Fibroblast of pulmonary artery (primary cell): ENCODE measurements at regions not wholly inside any gene's neighbourhood (a gene's known extent, or its start where the extent isn't known, plus 50 kb on each side); places are given as distances from the start of the nearest gene placed in this dataset.

Experiments
- DNase-seq: peaks from one replicate; pipeline ENCODE4 v3.0.0-alpha.2; 2010; ENCODE audit warnings: low read depth
- H3K4me3 ChIP-seq: replicated peaks from 2 replicates; pipeline ENCODE4 v1.5.1; 2011; ENCODE audit warnings: low read depth, mild to moderate bottlenecking, control low read depth, low read length, moderate library complexity
- CTCF ChIP-seq: IDR thresholded peaks from 2 replicates; pipeline ENCODE4 v1.5.1; 2011; ENCODE audit warnings: mild to moderate bottlenecking, control low read depth, low read length, inconsistent platforms; ENCODE audit errors: missing control alignments

GRCh38 chr22:48653929-48654328, 1173.7 kb downstream of the BRD1 start:
- no peak for TF ChIP-seq CTCF
- H3K4me3 ChIP-seq = no peak overlapping the region
- DNase-seq = no peak

DNA sequence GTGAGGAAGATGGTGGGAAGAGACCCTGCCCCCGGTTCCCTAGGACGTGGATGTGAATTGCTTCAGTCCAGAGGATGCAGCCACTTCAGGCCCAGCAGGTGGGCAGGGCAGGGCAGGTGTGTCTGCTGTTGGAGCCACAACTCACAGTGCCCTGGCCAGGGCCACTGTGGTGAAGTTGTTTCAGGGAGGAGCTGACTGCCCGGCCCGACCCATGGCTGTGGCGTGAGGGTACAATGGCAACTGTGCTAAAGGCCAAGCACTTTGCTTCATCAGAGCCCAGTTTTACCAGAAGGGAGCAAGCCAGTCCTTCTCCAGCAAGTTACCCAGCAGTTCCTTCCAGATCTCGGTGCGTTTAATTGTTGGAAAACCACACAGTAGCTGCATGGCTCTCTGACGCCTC, 1174.4 kb downstream of the BRD1 start:
- H3K4me3 ChIP-seq = no peak overlapping the region
- DNase-seq = no peak
- TF ChIP-seq CTCF = no peak

DNA sequence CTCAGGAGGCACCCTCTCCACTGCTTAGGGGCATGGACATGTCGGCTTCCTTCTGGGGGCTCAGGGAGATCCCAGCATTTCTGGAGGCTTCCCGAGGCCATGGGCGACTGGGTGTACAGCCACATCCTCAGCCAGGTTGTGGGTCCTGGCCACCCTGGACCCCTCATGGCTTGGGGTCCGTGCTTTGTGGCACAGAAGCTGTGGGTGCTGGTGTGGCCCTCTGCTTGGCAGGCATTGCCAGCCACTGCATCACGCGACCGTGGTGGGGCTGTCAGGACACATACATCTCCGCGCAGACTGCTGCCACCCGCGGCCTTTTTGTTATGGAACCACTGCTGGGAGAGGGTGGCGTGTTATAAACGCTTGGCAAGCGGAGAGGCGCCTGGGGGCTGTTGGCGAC, 1174.9 kb downstream of the BRD1 start:
- DNase-seq = no peak
- H3K4me3 ChIP-seq = no peak overlapping the region
- no peak for TF ChIP-seq CTCF

DNA sequence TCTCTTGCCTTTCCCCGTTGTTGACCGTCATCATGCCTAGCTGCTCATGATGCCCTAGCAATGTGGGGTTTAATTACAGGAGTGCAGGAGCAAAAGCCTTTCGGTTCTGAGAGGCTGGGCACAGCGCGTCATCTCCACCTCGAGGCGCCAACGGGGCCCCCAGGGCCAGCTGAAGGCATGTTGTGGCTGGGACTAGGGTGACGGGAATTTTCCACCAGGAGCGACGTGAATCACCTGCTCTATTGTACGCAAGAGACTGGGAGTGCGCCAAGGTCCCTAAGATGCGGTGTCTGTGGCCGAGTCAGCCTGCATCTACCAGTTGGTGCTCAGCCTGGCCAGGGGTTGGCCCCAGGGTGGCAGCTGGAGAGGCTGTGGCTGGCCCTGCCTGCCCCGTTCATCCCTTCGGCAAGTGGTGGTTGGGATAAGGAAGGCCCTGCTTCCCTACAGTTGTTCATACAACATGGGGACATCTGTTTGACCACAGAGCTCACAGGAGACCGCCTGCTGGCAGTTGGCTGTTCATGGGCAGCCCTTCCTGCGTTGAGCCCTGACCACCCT, 1175.6 kb downstream of the BRD1 start:
- no peak for TF ChIP-seq CTCF
- no peak overlapping the region for H3K4me3 ChIP-seq
- DNase-seq = no peak

GRCh38 chr22:48651036-48651890, 1176.4 kb downstream of the BRD1 start:
- no peak for TF ChIP-seq CTCF
- DNase-seq = no peak
- H3K4me3 ChIP-seq = no peak overlapping the region

DNA sequence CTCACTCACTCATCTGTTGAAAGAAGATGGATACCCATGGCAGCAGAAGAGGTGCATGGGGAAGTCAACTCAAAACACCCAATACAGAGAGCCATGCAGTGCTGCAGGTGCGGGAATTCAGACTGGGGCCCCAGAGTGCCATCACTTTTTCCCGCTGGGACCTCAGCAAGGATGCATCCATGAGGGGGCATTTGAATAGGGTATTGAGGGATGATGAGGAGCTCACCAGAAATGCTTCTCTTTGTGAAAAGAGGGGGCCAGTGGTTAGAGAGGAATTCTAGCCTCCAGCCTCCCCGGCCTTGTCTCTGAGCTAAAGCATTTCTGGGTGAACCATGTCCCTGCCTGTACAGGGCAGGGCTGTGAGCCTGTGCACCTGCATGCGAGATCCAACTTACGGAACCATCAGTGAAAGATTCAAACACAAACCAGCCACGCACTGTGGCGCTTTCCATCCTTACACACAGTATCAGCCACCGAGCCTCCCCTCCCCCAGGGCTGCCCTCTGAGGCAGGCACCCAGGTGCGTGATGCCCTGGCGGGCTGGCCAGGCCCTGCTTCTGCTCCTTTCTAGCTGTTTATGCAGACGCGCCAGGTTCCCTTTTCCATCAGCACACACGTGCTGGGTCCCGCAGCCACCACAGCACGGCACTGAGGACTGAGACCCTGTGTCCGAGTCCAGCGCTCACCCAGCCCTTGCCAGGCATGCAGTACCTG, 1177.2 kb downstream of the BRD1 start:
- H3K4me3 ChIP-seq = no peak overlapping the region
- DNase-seq = no peak
- TF ChIP-seq CTCF = no peak
